Fibroblast of skin of back (primary cell): ENCODE measurements at regions not wholly inside any gene's neighbourhood (a gene's known extent, or its start where the extent isn't known, plus 50 kb on each side); places are given as distances from the start of the nearest gene placed in this dataset.
"Not testable (repeated sequence)": the region's sequence is repeated elsewhere in the genome, so short reads cannot be mapped to it uniquely, and the experiment has no call there.

Experiments used
- DNase-seq: peaks from one replicate; pipeline ENCODE4 v3.0.0-alpha.2; 2013

GRCh38 chr2:118607641-118608040 is 239.8 kb downstream of the EN1 start:
- DNase-seq: no peak

DNA sequence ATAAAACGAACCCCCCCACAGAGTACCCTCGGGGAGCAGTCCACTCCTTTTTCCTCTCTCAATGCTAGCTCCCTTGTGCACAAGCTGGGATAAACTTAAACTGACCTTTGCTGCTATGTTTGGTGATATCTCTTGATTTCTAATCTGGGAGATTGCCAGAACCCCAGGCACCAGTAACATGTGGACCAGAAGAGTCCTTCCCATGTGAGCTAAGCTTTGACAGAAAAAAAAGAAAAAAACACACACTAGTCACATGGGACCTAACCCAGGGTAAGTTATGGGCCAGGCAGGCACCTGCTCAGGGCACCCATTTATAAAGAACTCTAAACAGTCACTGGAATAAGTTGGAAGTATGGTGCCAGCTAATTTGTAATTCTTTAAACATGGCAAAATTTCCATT is 242.6 kb downstream of the EN1 start:
- no peak for DNase-seq

DNA sequence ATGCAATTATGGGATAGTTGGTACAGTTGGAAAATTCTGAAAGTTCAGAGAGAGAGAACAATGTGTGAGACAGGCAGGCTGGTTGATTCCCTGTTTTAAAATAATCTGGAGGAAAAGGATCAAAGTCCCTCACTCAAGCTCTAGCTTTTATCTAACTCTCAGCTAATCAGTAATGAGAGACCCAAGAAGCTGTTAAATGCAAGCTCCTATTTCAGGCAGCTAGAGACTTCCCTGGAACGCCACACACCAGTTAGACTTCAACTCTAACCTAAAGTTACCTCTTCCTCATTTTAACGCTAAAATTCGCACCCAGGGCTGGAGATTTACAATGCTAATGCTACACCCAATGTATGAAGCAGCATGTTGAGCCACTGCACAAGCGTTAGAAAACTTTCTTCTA is 243.1 kb downstream of the EN1 start:
- DNase-seq: no peak

- DNase-seq: no peak
These were observed 248.3 kb downstream of the EN1 start for GRCh38 chr2:118599141-118599540.

GRCh38 chr2:118596620-118597019 is 250.8 kb downstream of the EN1 start:
- no peak for DNase-seq

DNA sequence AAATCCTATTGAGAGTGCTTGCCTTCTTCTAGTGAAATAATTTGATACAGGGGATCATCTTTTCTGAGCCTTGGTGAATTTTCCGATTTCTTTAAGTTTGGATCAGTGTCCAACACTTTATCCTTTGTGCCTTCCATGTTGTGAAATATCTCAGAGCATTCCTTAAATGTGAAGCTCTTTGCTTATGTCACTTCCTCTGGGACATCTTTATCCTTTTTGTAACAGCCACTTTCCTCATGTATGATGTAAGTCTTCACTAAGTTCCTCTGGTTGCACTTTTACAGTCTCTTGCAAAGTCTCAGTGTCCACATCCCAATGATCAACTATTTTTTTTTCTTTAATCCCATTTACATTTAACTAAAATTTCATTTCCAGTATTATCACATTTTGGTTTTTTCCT is 254.2 kb downstream of the EN1 start:
- DNase-seq: peak; percentile 34

- DNase-seq: no peak
These were observed 256.2 kb downstream of the EN1 start for GRCh38 chr2:118591223-118591622.

GRCh38 chr2:118589721-118590120 is 257.7 kb downstream of the EN1 start:
- no peak for DNase-seq

DNA sequence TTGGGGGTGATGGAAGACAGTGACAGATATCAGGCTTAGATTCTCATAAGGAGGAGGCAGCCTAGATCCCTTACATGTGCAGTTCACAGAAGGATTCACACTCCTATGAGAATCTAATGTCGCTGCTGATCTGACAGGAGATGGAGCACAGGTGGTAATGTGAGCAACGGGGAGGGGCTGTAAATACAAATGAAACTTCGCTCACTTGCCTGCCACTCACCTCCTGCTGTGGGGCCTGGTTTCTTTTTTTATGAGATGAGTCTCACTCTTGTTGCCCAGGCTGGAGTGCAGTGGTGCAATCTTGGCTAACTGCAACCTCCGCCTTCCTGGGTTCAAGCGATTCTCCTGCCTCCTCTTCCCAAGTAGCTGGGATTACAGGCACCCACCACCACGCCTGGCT is 258.6 kb downstream of the EN1 start:
- DNase-seq: no peak

DNA sequence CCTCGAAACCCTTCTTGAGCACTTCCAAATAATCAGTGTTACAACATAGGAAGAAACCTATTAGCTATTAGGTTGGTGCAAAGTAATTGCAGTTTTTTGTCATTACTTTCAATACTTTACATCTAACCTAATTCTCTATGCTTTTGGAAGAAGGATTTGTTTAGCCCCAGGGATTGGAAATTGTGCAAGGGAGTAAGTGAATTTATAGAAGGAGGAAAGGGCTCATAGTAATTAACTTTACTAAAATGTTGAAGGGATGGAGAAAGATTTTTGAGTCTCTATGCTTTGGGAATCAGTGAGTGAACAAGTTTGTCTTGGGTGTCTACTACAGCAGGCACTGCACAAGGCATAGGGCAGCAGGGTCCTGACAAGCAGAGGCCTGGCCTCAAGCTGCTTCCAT is 261.1 kb downstream of the EN1 start:
- no peak for DNase-seq

DNA sequence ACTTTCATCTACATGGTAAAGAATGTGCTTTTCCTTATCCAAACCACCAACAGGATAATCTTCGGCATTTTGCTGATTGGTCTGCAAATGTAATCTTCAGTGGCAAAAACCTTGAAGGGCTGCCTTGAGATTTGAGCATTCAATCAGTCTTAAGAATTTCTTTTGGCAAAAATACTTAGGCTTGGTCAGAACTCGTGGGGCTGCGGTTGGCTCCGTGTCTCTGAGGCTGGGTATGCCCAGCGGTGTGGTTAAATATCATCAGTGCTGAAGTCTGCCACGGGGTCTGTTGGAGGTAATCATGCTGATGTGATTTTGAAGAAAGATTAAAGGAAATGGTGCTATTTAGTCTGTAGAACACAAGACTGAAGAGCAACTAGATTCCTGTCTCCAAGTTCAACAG is 262.6 kb downstream of the EN1 start:
- DNase-seq: no peak

GRCh38 chr2:118584062-118584749 is 263.2 kb downstream of the EN1 start:
- DNase-seq: no peak

DNA sequence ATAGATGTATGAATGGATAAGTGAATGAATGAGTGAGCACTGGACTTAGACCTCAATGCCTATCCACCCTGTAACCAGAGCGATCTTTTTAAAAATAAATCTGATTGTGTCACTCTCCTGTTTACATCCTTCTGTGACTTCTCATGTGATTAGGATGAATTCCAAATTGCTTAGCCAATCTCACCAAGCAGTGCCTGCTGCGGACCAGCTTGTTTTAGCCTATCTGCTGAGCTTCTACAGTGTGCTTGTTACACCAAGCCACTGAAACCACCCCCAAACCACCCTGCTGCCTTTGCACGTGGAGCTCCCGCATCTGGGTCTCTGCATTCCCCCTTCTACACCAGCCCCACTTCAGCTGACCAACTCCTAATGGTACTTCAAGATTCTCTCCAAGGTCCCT is 265.4 kb downstream of the EN1 start:
- DNase-seq: no peak

DNA sequence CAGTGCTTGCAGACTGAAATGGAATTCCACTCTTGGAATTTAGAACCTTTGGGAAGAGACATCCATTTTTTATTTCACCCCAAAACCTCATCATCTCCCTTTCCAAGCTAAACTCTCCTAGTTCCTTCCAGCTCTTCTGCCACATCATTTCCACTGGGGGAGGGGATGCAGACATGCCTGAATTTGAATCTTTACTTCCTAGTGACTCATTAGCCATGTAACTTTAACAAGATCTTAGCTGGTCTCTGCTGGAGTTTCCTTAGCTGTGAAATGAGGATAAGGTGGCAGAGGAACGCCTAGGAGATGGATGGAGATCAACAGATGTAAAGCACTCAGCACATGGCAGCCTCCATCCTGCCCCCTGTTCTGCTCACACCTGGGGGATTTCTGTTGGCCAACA is 266.8 kb downstream of the EN1 start:
- peak; percentile 62 for DNase-seq

- no peak for DNase-seq
These were observed 267.3 kb downstream of the EN1 start for GRCh38 chr2:118580107-118580506.

GRCh38 chr2:118577202-118577601 is 270.2 kb downstream of the EN1 start:
- no peak for DNase-seq

DNA sequence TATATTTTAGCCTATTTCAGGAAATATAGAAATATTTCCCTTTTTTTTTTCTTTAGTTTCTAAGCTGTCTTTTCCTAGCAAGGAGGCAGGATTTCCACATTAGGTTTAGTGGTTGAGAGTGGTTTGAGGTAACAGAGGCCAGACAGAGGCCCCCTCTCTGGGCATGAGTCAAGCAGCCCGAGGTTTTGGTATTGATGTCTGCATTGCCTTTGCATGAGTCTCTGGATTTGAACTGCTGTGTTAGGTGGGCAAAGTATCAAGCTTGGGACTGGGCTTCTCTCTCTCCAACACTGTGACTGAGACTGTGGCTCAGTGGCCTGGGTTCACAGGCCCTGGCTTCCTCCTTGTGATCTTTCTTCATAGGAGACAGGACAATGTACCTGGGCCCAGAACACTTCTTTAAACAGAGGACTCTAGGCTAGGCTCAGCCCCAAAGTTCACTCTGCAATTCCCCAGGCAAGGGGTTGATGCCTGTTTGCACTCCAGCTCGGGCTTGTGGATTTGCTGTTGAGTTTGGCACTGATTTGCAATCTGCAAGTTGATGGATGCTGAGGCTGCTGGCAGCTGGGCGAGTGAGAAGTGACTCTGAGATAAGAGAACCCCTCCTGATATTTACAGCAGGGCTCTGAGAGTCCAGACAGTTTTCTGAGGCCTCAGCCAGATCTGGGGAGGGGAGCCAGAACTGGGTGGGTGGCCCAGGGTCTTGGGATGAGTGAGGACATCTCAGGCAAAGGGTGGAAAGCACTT is 271.2 kb downstream of the EN1 start:
- peak; percentile 72 for DNase-seq

GRCh38 chr2:118572380-118572779 is 275.1 kb downstream of the EN1 start:
- not testable (repeated sequence) for DNase-seq

DNA sequence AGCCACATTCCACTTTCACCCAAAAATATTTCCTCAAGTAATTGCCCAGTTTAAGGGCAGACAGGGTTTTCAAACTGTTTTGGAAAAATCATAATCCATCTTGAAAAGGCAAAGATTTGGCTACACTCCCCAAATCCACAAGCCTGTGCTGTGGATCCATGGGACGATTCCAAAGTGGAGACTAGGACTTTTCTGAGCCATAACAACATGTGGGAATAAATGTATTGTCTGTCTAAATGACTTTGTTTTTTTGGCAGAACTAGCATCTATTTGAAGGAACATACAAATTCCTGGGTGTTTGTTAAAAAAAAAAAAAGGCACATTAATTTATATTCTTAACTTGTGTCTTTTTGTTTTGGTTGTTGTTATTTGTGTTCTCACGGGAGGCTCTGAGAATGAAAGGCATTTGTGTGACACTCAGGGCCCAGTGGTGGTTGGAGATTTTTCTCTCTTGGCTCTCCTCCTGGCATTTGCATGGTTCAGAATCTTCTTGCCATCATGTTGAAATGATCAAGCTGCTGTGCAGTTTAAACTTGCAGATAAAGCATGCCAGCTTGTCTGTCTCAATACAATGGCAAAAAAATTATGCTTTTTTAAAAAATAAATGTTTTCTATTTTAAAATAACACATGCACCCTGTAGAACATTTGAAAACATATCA is 277.4 kb downstream of the EN1 start:
- no peak for DNase-seq

GRCh38 chr2:118568700-118569099 is 278.7 kb downstream of the EN1 start:
- no peak for DNase-seq

DNA sequence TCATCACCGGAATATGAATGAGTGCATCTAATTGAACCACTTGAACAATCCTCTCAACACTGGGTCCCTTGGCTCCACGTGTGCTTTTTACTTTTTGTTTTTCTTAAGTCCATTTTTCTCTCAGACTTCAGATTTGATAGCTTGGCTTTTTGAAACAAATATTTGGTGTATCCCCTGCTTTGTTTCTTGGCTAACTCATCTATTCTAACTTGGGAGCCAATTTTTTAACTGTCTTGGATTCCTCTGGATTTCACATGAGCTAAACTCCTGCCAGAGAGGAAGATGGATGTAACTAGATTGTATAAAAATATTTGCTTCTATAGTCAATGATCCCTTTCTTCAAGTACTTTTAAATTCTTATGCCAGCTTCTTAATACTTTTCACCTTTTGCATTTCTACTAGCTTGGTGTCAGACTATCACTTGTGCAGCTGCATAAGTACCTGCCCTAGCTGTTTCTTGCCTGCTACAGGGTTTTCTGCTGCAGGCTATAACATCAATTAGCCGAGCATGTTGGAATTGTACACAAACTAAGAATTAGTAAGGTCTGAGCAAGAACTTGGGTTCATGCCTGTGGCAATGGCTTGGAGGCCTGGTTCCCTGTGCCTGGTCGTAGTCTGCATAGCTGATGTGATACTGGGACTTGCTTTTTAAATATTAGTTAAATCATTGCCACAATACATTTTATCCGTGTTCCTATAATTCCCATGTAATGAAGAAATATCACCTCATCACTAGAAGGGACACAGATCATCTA is 281.5 kb downstream of the EN1 start:
- no peak for DNase-seq

DNA sequence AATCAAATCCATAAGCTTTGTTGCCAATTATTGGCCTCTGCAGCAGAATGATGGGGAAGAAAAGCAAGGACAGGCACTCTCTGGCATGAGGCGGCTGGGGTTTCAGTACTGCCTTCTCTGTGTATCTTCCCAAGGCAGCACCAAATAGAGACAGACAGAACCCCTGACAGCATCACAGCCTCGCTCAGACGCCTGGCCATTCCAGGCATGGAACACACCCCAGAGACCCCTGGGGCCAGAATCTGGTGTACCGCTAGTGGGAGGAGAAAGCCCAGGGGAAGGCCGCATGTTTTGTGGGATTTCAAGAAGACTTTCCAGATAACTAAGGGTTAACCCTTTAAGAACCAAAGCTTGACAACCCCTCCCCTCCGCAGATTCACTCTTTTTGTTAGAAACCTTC is 282.1 kb downstream of the EN1 start:
- DNase-seq: no peak

- no peak for DNase-seq
These were observed 285.3 kb downstream of the EN1 start for GRCh38 chr2:118562144-118562543.
